Neural progenitor cell (in vitro differentiated cells): ENCODE measurements at regions not wholly inside any gene's neighbourhood (a gene's known extent, or its start where the extent isn't known, plus 50 kb on each side); places are given as distances from the start of the nearest gene placed in this dataset.

Experiments used
- DNase-seq: peaks from one replicate; pipeline ENCODE4 v3.0.0-alpha.2; 2016; ENCODE audit warnings: low spot score
- H2AFZ ChIP-seq: fragments of 200-600 bp; sonication (generic); replicated peaks from 2 replicates; pipeline ENCODE4 v1.6.1; 2016; ENCODE audit warnings: antibody characterized with exemption
- H3F3A ChIP-seq: fragments of 200-600 bp; sonication (generic); 2 replicates; pipeline ENCODE4 v1.6.1; 2016; ENCODE audit warnings: antibody characterized with exemption, low read depth
- H3K27ac ChIP-seq: fragments of 200-600 bp; sonication (generic); 2 replicates; pipeline ENCODE4 v1.5.1; 2016; ENCODE audit warnings: mild to moderate bottlenecking
- H3K27me3 ChIP-seq: fragments of 200-600 bp; sonication (generic); 2 replicates; pipeline ENCODE4 v1.6.1; 2016; ENCODE audit warnings: mild to moderate bottlenecking, moderate library complexity
- H3K36me3 ChIP-seq: fragments of 200-600 bp; sonication (generic); 2 replicates; pipeline ENCODE4 v1.5.1; 2016
- H3K4me1 ChIP-seq: fragments of 200-600 bp; sonication (generic); 2 replicates; pipeline ENCODE4 v1.6.1; 2016; ENCODE audit warnings: mixed run types
- H3K4me2 ChIP-seq: fragments of 200-600 bp; sonication (generic); 2 replicates; pipeline ENCODE4 v1.6.1; 2016
- H3K4me3 ChIP-seq: fragments of 200-600 bp; sonication (generic); 2 replicates; pipeline ENCODE4 v1.5.1; 2016
- H3K79me2 ChIP-seq: fragments of 200-600 bp; sonication (generic); 2 replicates; pipeline ENCODE4 v1.6.1; 2016; ENCODE audit warnings: low read depth
- H3K9ac ChIP-seq: fragments of 200-600 bp; sonication (generic); 2 replicates; pipeline ENCODE4 v1.6.1; 2016
- H3K9me3 ChIP-seq: fragments of 200-600 bp; sonication (generic); 2 replicates; pipeline ENCODE4 v1.5.1; 2016; ENCODE audit warnings: low read depth
- H4K20me1 ChIP-seq: fragments of 200-600 bp; sonication (generic); 2 replicates; pipeline ENCODE4 v1.6.1; 2016; ENCODE audit warnings: low read depth
- H3K27ac Mint-ChIP-seq: 3 replicates; pipeline ENCODE4 v1.8.0; 2021; ENCODE audit warnings: mixed read lengths
- H3K27me3 Mint-ChIP-seq: 2 replicates; pipeline ENCODE4 v1.8.0; 2022; ENCODE audit warnings: low read depth, mild to moderate bottlenecking, inconsistent platforms, moderate library complexity, mixed read lengths; ENCODE audit not compliant: insufficient read depth
- H3K36me3 Mint-ChIP-seq: 3 replicates; pipeline ENCODE4 v1.8.0; 2021; ENCODE audit warnings: mixed read lengths
- H3K4me1 Mint-ChIP-seq: 3 replicates; pipeline ENCODE4 v1.8.0; 2021; ENCODE audit warnings: mixed read lengths
- H3K4me3 Mint-ChIP-seq: 3 replicates; pipeline ENCODE4 v1.8.0; 2021; ENCODE audit warnings: mild to moderate bottlenecking, moderate library complexity, mixed read lengths
- H3K9me3 Mint-ChIP-seq: 3 replicates; pipeline ENCODE4 v1.8.0; 2020; ENCODE audit warnings: mixed read lengths
- CTCF ChIP-seq: fragments of 200-600 bp; sonication (generic); IDR thresholded peaks from 2 replicates; pipeline ENCODE4 v1.5.1; 2017; ENCODE audit warnings: antibody characterized with exemption, mild to moderate bottlenecking
- EZH2 ChIP-seq: fragments of 200-600 bp; sonication (generic); IDR thresholded peaks from 2 replicates; pipeline ENCODE4 v1.6.1; 2017; ENCODE audit warnings: antibody characterized with exemption, mild to moderate bottlenecking, moderate library complexity
- EZH2phosphoT487 ChIP-seq: fragments of 200-600 bp; sonication (generic); IDR thresholded peaks from 2 replicates; pipeline ENCODE4 v1.6.1; 2017; ENCODE audit warnings: antibody characterized with exemption

DNA sequence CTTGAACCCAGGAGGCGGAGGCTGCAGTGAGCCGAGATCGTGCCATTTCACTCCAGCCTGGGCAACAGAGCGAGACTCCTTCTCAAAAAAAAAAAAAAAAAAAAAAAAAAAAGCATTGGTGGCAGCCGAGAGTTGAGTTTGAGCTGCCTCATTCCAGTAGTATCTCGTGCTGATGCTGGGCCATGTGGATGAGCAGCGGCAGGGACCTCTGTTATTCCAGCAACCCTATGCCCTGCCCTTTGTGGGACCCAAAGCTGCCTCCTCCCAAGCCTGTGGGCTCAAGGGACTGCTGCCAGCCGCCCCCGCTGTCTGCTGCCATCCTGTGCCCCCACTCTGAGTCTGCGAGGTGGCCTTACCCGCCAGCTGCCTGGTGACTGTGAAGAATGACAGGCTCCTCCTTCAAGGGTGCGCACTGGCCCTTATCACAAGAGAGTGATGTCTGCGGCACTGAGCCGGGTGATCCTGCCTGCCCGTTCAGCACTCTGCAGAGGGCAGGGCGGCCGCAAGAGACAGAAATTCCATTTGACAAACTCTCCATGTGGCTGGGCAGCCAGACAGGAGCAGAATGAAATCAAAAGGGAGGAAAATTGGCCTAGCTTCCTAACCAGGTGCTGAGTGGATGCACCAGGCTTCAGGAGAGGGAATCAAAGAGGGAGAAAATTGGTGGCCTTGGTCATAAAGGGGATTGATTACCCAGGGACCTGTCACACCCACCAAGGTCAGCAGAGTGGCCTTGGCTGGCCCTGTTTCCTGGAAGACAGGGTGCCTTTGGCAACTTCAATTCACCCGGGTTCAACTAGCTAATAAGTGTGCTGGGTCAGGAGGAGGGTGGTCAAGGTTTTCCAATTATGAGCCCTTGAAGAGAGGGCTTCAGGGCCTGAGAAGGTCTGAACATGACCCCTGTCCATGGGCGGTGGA is 65.3 kb upstream of the ZMIZ1 start:
- Histone ChIP-seq H3K4me1 (peaks cover 10% of the 10 kb centered on the region), H3K27ac (no peak overlapping the region), H2AFZ (no peak overlapping the region), H3K4me3 (no peak overlapping the region), H3K36me3 (no peaks in the 10 kb centered on the region), H3K9ac (no peak overlapping the region), H3K79me2 (no peaks in the 10 kb centered on the region), H4K20me1 (no peaks in the 10 kb centered on the region), H3K4me2 (no peak overlapping the region), H3K9me3 (no peaks in the 10 kb centered on the region), H3F3A (no peaks in the 10 kb centered on the region), H3K27me3 (no peaks in the 10 kb centered on the region)
- TF ChIP-seq EZH2 (no peak), CTCF (no peak), EZH2phosphoT487 (no peak)
- no peak for DNase-seq
- Mint-ChIP-seq H3K27me3 (peaks cover 6% of the 10 kb centered on the region), H3K4me3 (no peak overlapping the region), H3K4me1 (peaks cover 53% of the 10 kb centered on the region), H3K9me3 (no peaks in the 10 kb centered on the region), H3K36me3 (no peaks in the 10 kb centered on the region), H3K27ac (peak overlapping the region; percentile 57)

DNA sequence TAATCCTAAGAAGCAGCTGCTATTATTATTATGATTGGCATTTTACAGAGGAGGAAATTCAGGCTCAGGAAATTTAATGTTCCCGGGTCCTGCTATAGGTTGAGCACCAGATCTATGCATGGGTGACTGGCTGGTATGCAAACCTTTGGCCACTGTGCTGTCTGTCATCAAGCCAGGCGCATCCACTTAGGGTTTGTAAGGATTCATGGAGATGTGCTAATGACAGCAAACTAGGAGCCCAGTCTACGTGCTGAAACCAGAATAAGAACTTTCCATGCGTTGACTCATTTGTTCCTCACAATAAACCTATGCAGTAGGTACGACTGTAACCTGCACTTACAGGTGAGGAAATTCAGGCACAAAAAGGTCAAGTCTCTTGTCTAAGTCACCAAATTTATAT is 64.5 kb upstream of the ZMIZ1 start:
- H3K27ac ChIP-seq = no peak overlapping the region
- H2AFZ ChIP-seq = no peak overlapping the region
- peaks cover 13% of the 10 kb centered on the region for H3K4me1 ChIP-seq
- no peak overlapping the region for H3K4me2 ChIP-seq
- no peaks in the 10 kb centered on the region for H3K79me2 ChIP-seq
- peaks cover 5% of the 10 kb centered on the region for H3K27me3 Mint-ChIP-seq
- H3K4me1 Mint-ChIP-seq = peaks cover 51% of the 10 kb centered on the region
- no peak overlapping the region for H3K9ac ChIP-seq
- DNase-seq = no peak
- H3K36me3 Mint-ChIP-seq = no peaks in the 10 kb centered on the region
- no peaks in the 10 kb centered on the region for H3K9me3 Mint-ChIP-seq
- no peak for TF ChIP-seq EZH2
- TF ChIP-seq EZH2phosphoT487 = no peak
- TF ChIP-seq CTCF = no peak
- no peaks in the 10 kb centered on the region for H3K27me3 ChIP-seq
- no peaks in the 10 kb centered on the region for H3K9me3 ChIP-seq
- H4K20me1 ChIP-seq = no peaks in the 10 kb centered on the region
- H3F3A ChIP-seq = no peaks in the 10 kb centered on the region
- no peak overlapping the region for H3K27ac Mint-ChIP-seq
- no peak overlapping the region for H3K4me3 ChIP-seq
- no peak overlapping the region for H3K4me3 Mint-ChIP-seq
- H3K36me3 ChIP-seq = no peaks in the 10 kb centered on the region

- peaks cover 5% of the 10 kb centered on the region for H3K27me3 Mint-ChIP-seq
Observed at GRCh38 chr10:79005126-79005810, 63.5 kb upstream of the ZMIZ1 start.

More at GRCh38 chr10:79005126-79005810, 63.5 kb upstream of the ZMIZ1 start:
- H3K79me2 ChIP-seq = no peaks in the 10 kb centered on the region
- H3K4me1 ChIP-seq = peaks cover 13% of the 10 kb centered on the region
- Mint-ChIP-seq H3K9me3 (no peaks in the 10 kb centered on the region), H3K36me3 (no peaks in the 10 kb centered on the region), H3K4me1 (peaks cover 54% of the 10 kb centered on the region), H3K4me3 (no peak overlapping the region), H3K27ac (no peak overlapping the region)
- H3K27me3 ChIP-seq = no peaks in the 10 kb centered on the region
- TF ChIP-seq EZH2 (no peak), EZH2phosphoT487 (no peak), CTCF (no peak)
- no peak for DNase-seq
- H3K36me3 ChIP-seq = no peaks in the 10 kb centered on the region
- no peak overlapping the region for H3K4me2 ChIP-seq
- no peak overlapping the region for H3K4me3 ChIP-seq
- H3K27ac ChIP-seq = no peak overlapping the region
- no peak overlapping the region for H3K9ac ChIP-seq
- H3F3A ChIP-seq = no peaks in the 10 kb centered on the region
- no peaks in the 10 kb centered on the region for H3K9me3 ChIP-seq
- H4K20me1 ChIP-seq = no peaks in the 10 kb centered on the region
- H2AFZ ChIP-seq = no peak overlapping the region
